ENCODE measurements at regions not wholly inside any gene's neighbourhood (a gene's known extent, or its start where the extent isn't known, plus 50 kb on each side); places are given as distances from the start of the nearest gene placed in this dataset.

DNA sequence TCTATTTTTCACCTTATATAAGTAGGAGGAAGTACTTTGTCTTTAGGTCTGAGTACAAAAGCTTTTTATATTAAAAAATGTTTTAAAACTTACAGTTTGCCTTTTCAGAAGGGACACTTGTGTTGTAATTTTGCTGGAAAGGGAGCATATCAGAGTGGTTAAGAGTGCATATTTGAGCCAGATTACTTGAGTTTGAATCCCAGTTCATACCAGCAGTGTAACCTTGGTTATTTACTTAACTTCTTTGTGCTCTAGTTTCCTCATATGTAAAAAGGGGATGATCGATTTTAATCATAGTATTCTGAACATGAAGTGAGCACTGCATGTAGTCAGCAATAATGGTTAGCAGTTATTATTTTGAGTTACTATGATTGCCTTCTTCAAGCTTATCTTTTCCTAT, 78.3 kb upstream of the SLC4A4 start:
- no peaks in the 10 kb centered on the region for H3K27me3 ChIP-seq (ENCODE audit: control insufficient read depth, insufficient read depth, low read length)
- no peak overlapping the region for H3K4me3 ChIP-seq (ENCODE audit: low read depth, low read length)
- H3K36me3 ChIP-seq (ENCODE audit: control insufficient read depth, insufficient read depth, low read length) = no peaks in the 10 kb centered on the region
- H3K27ac ChIP-seq (ENCODE audit: low read depth, low read length) = no peak overlapping the region
- H3K4me1 ChIP-seq (ENCODE audit: control insufficient read depth, insufficient read depth, low read length) = peaks cover 11% of the 10 kb centered on the region; the same call in 1 of the 2 replicates
- no peak overlapping the region for H3K9ac ChIP-seq (ENCODE audit: low read depth, low read length)
- H3K9me3 ChIP-seq (ENCODE audit: control insufficient read depth, insufficient read depth, low read length) = no peaks in the 10 kb centered on the region

DNA sequence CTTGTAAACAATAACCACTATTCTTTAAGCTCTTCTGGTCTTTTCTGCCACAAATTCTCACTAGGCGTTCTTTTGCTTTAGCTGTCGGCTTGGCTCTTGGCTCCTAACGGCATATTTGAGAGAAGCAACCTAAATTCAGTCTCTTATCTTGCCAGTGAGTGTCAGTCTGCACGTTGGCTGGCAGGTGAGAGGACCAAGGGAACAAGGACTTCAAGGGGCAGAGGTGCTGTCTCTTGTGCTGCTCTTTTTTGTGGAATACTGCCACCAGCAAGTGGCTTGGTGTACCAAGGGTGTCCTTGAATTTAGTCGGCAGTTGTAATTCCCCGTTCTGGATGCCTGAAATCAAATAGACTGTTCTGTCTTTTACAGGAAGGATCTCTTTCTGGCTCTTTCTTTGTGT, 77.8 kb upstream of the SLC4A4 start:
- no peak overlapping the region for H3K9ac ChIP-seq (ENCODE audit: low read depth, low read length)
- peaks cover 11% of the 10 kb centered on the region; the same call in 1 of the 2 replicates for H3K4me1 ChIP-seq (ENCODE audit: control insufficient read depth, insufficient read depth, low read length)
- H3K4me3 ChIP-seq (ENCODE audit: low read depth, low read length) = no peak overlapping the region
- no peaks in the 10 kb centered on the region for H3K9me3 ChIP-seq (ENCODE audit: control insufficient read depth, insufficient read depth, low read length)
- no peaks in the 10 kb centered on the region for H3K36me3 ChIP-seq (ENCODE audit: control insufficient read depth, insufficient read depth, low read length)
- no peaks in the 10 kb centered on the region for H3K27me3 ChIP-seq (ENCODE audit: control insufficient read depth, insufficient read depth, low read length)
- H3K27ac ChIP-seq (ENCODE audit: low read depth, low read length) = no peak overlapping the region

DNA sequence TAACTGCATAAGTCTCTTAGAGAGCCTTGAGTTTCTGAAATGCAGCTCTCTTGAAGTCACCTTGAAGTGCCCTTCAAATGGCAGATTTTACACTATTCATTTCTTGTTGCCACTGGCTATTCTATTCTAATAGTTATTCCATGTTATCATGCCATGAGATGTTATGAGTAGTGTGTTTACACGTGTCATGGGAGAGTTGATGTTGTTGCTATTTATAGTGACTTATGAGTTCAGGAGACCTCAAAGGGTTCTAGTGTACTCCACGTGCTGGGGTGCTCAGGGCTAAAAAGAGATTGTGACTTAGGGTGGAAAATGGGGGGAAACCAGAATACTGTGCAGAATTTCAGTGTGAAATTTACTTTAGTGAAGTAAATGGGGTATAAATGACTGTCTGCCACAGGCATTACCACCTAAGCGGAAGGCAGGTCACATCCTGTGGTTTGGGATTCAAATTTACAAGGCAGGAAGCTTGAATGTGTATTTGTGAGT, 77.1 kb upstream of the SLC4A4 start:
- Histone ChIP-seq H3K4me3 (ENCODE audit: low read depth, low read length) (no peak overlapping the region), H3K27me3 (ENCODE audit: control insufficient read depth, insufficient read depth, low read length) (no peaks in the 10 kb centered on the region), H3K9ac (ENCODE audit: low read depth, low read length) (no peak overlapping the region), H3K4me1 (ENCODE audit: control insufficient read depth, insufficient read depth, low read length) (peaks cover 11% of the 10 kb centered on the region; the same call in 1 of the 2 replicates), H3K27ac (ENCODE audit: low read depth, low read length) (no peak overlapping the region), H3K9me3 (ENCODE audit: control insufficient read depth, insufficient read depth, low read length) (no peaks in the 10 kb centered on the region), H3K36me3 (ENCODE audit: control insufficient read depth, insufficient read depth, low read length) (no peaks in the 10 kb centered on the region)

- H3K9ac ChIP-seq (ENCODE audit: low read depth, low read length) = no peak overlapping the region
- H3K4me3 ChIP-seq (ENCODE audit: low read depth, low read length) = no peak overlapping the region
- no peaks in the 10 kb centered on the region for H3K9me3 ChIP-seq (ENCODE audit: control insufficient read depth, insufficient read depth, low read length)
- H3K27me3 ChIP-seq (ENCODE audit: control insufficient read depth, insufficient read depth, low read length) = no peaks in the 10 kb centered on the region
- no peak overlapping the region for H3K27ac ChIP-seq (ENCODE audit: low read depth, low read length)
- H3K36me3 ChIP-seq (ENCODE audit: control insufficient read depth, insufficient read depth, low read length) = no peaks in the 10 kb centered on the region
- peaks cover 11% of the 10 kb centered on the region; the same call in 1 of the 2 replicates for H3K4me1 ChIP-seq (ENCODE audit: control insufficient read depth, insufficient read depth, low read length)
These were observed 76.7 kb upstream of the SLC4A4 start for GRCh38 chr4:71262161-71262560.

DNA sequence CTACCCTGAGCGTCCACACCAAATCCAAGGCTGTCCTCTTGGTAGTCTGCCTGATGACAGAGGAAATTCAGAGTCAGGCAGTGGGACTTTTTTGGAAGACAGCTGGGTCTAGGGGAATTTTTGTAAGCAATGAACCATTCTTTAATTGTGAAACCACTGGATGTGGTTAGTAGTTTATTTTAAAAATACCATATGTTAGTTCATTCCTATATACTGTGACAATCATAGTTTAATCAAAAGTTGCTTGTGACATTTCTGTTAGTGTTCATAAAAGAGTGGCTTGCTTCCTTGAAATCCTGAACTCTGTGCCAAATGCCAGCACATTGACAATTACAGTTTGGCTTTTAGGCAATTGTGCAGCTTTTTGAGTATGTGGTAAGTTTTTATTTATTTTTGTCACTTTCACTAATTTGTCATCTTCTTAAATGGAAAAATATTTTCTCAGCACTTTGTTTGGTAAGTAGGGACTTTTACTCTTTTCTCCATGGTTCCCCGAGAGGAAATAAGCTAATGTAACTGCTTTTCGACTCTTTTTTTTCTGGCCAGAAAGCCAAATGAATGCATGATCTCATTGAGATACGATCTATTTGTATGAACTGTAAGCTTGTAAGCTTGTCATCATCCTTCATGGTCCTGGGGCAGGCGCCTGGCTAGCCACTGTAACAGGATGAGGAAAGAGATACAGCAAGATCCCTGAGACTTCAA, 72.6 kb upstream of the SLC4A4 start:
- no peak overlapping the region for H3K9ac ChIP-seq (ENCODE audit: low read depth, low read length)
- H3K4me1 ChIP-seq (ENCODE audit: control insufficient read depth, insufficient read depth, low read length) = peaks cover 8% of the 10 kb centered on the region; the same call in 1 of the 2 replicates
- no peaks in the 10 kb centered on the region for H3K36me3 ChIP-seq (ENCODE audit: control insufficient read depth, insufficient read depth, low read length)
- H3K27me3 ChIP-seq (ENCODE audit: control insufficient read depth, insufficient read depth, low read length) = no peaks in the 10 kb centered on the region
- H3K9me3 ChIP-seq (ENCODE audit: control insufficient read depth, insufficient read depth, low read length) = no peaks in the 10 kb centered on the region
- no peak overlapping the region for H3K4me3 ChIP-seq (ENCODE audit: low read depth, low read length)
- H3K27ac ChIP-seq (ENCODE audit: low read depth, low read length) = no peak overlapping the region

DNA sequence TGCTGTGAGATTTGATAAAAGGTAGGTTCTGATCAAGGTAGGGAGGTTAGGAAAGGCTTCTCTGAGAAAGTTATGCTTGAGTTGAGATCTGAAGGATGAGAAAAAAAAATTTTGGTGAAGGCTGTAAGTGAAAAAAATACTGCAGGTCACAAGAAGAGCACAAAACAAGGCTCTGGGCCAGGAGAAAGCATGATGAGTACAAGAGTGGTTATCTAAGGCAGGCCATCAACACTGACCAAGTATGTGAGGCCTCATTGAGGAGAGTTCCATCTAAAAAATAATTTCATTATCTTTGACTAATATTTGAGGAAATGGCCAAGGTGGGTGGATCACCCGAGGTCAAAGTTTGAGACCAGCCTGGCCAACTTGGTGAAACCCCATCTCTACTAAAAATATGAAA, 71.6 kb upstream of the SLC4A4 start:
- Histone ChIP-seq H3K4me3 (ENCODE audit: low read depth, low read length) (no peak overlapping the region), H3K9ac (ENCODE audit: low read depth, low read length) (no peak overlapping the region), H3K27me3 (ENCODE audit: control insufficient read depth, insufficient read depth, low read length) (no peaks in the 10 kb centered on the region), H3K4me1 (ENCODE audit: control insufficient read depth, insufficient read depth, low read length) (no peaks in the 10 kb centered on the region), H3K36me3 (ENCODE audit: control insufficient read depth, insufficient read depth, low read length) (no peaks in the 10 kb centered on the region), H3K9me3 (ENCODE audit: control insufficient read depth, insufficient read depth, low read length) (no peaks in the 10 kb centered on the region), H3K27ac (ENCODE audit: low read depth, low read length) (no peak overlapping the region)

DNA sequence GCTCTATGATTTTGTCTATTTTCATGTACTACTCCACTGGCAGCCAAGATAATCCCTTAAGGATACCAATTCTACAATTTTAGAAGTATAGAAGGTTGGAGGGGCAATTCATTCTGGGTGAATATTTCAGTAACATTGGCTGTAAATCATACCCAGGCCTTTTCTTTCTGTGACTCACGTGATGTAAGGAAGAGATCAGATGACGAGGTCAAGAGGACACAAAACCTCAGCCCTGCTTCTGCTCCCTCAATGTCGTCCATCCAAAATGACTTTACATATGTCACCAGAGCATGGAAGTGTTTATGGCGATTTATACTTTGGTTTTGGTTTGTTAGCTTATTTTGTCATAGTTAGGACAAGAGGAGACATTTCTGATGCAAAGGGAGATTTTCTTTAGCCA, 70.7 kb upstream of the SLC4A4 start:
- Histone ChIP-seq H3K27ac (ENCODE audit: low read depth, low read length) (no peak overlapping the region), H3K4me3 (ENCODE audit: low read depth, low read length) (no peak overlapping the region), H3K4me1 (ENCODE audit: control insufficient read depth, insufficient read depth, low read length) (no peaks in the 10 kb centered on the region), H3K9ac (ENCODE audit: low read depth, low read length) (no peak overlapping the region), H3K27me3 (ENCODE audit: control insufficient read depth, insufficient read depth, low read length) (no peaks in the 10 kb centered on the region), H3K9me3 (ENCODE audit: control insufficient read depth, insufficient read depth, low read length) (no peaks in the 10 kb centered on the region), H3K36me3 (ENCODE audit: control insufficient read depth, insufficient read depth, low read length) (no peaks in the 10 kb centered on the region)

DNA sequence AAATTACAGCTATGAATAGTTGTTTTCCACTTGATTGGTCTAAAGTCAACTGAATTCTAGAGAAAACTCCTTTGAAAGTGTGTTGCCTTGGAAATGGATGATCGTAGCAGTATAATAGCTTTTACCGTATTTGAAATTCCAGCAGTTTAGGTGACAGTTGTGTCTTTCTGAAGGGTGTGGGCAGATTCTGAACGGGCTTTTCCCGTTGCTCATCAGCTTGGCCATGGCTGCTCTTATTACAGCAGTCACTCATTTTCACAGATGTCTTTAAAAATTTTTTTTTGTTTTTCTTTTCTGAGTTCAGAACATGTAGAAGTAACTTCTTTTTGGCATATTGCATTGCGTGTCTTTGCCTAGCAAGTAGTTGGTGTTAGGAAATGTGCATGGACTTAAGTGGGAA, 69.6 kb upstream of the SLC4A4 start:
- Histone ChIP-seq H3K9ac (ENCODE audit: low read depth, low read length) (no peak overlapping the region), H3K36me3 (ENCODE audit: control insufficient read depth, insufficient read depth, low read length) (no peaks in the 10 kb centered on the region), H3K27ac (ENCODE audit: low read depth, low read length) (no peak overlapping the region), H3K9me3 (ENCODE audit: control insufficient read depth, insufficient read depth, low read length) (no peaks in the 10 kb centered on the region), H3K4me1 (ENCODE audit: control insufficient read depth, insufficient read depth, low read length) (no peaks in the 10 kb centered on the region), H3K27me3 (ENCODE audit: control insufficient read depth, insufficient read depth, low read length) (no peaks in the 10 kb centered on the region), H3K4me3 (ENCODE audit: low read depth, low read length) (no peak overlapping the region)

DNA sequence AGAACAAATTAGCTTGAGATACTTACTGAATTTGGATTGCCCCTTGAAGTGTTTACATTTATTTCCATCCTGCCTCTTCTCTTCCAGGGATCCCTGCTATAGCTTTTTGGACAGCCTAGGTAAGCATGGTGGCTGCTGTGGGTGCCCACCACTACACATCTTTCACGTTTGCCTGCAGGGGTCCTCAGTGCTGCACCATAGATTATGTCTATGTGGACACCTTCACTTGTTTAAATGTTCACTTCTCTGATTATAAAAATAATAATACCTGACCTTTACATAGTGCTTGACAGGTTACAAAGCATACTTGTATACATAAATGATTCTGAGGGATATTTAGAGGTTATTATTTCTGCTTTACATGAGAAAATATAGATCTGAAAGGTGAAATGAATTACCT, 67.9 kb upstream of the SLC4A4 start:
- Histone ChIP-seq H3K9ac (ENCODE audit: low read depth, low read length) (no peak overlapping the region), H3K4me1 (ENCODE audit: control insufficient read depth, insufficient read depth, low read length) (no peaks in the 10 kb centered on the region), H3K4me3 (ENCODE audit: low read depth, low read length) (no peak overlapping the region), H3K27ac (ENCODE audit: low read depth, low read length) (no peak overlapping the region), H3K9me3 (ENCODE audit: control insufficient read depth, insufficient read depth, low read length) (no peaks in the 10 kb centered on the region), H3K27me3 (ENCODE audit: control insufficient read depth, insufficient read depth, low read length) (no peaks in the 10 kb centered on the region), H3K36me3 (ENCODE audit: control insufficient read depth, insufficient read depth, low read length) (no peaks in the 10 kb centered on the region)

GRCh38 chr4:71272976-71273375, 65.8 kb upstream of the SLC4A4 start:
- Histone ChIP-seq H3K9ac (ENCODE audit: low read depth, low read length) (no peak overlapping the region), H3K27me3 (ENCODE audit: control insufficient read depth, insufficient read depth, low read length) (no peaks in the 10 kb centered on the region), H3K27ac (ENCODE audit: low read depth, low read length) (no peak overlapping the region), H3K9me3 (ENCODE audit: control insufficient read depth, insufficient read depth, low read length) (no peaks in the 10 kb centered on the region), H3K4me1 (ENCODE audit: control insufficient read depth, insufficient read depth, low read length) (no peaks in the 10 kb centered on the region), H3K36me3 (ENCODE audit: control insufficient read depth, insufficient read depth, low read length) (no peaks in the 10 kb centered on the region), H3K4me3 (ENCODE audit: low read depth, low read length) (no peak overlapping the region)

GRCh38 chr4:71275004-71275403, 63.8 kb upstream of the SLC4A4 start:
- H3K36me3 ChIP-seq (ENCODE audit: control insufficient read depth, insufficient read depth, low read length) = no peaks in the 10 kb centered on the region
- no peak overlapping the region for H3K9ac ChIP-seq (ENCODE audit: low read depth, low read length)
- H3K9me3 ChIP-seq (ENCODE audit: control insufficient read depth, insufficient read depth, low read length) = no peaks in the 10 kb centered on the region
- no peaks in the 10 kb centered on the region for H3K4me1 ChIP-seq (ENCODE audit: control insufficient read depth, insufficient read depth, low read length)
- H3K27me3 ChIP-seq (ENCODE audit: control insufficient read depth, insufficient read depth, low read length) = no peaks in the 10 kb centered on the region
- no peak overlapping the region for H3K4me3 ChIP-seq (ENCODE audit: low read depth, low read length)
- H3K27ac ChIP-seq (ENCODE audit: low read depth, low read length) = no peak overlapping the region

All from HUES48 (cell line).